ENCODE measurements at regions not wholly inside any gene's neighbourhood (a gene's known extent, or its start where the extent isn't known, plus 50 kb on each side); places are given as distances from the start of the nearest gene placed in this dataset.

GRCh38 chr1:104720741-104721140 lies 971.0 kb downstream of the AMY1C start:
- Histone ChIP-seq H3K27ac (ENCODE audit: low read length) (no peak overlapping the region), H3K27me3 (ENCODE audit: low read depth, low read length) (no peaks in the 10 kb centered on the region), H3K4me3 (ENCODE audit: low read length) (no peak overlapping the region), H3K4me2 (ENCODE audit: low read length) (no peak overlapping the region), H2AFZ (ENCODE audit: low read depth, low read length) (no peak overlapping the region), H3K9me3 (ENCODE audit: insufficient read depth, low read length) (no peaks in the 10 kb centered on the region), H3K79me2 (ENCODE audit: low read length) (no peaks in the 10 kb centered on the region), H3K9ac (ENCODE audit: low read length) (no peak overlapping the region), H4K20me1 (ENCODE audit: insufficient read depth, low read length) (no peaks in the 10 kb centered on the region), H3K36me3 (replicated peaks; ENCODE audit: low read depth, low read length) (no peaks in the 10 kb centered on the region), H3K4me1 (ENCODE audit: low read length) (no peaks in the 10 kb centered on the region)
- TF ChIP-seq CTCF (IDR thresholded peaks at IDR 0.05; ENCODE audit: low read depth, low read length) = no peak
- TF ChIP-seq EZH2phosphoT487 (IDR thresholded peaks at IDR 0.05; ENCODE audit: low read depth) = no peak

GRCh38 chr1:104726917-104727316 lies 977.2 kb downstream of the AMY1C start:
- no peak overlapping the region for H3K9ac ChIP-seq (ENCODE audit: low read length)
- H4K20me1 ChIP-seq (ENCODE audit: insufficient read depth, low read length) = no peaks in the 10 kb centered on the region
- H3K9me3 ChIP-seq (ENCODE audit: insufficient read depth, low read length) = no peaks in the 10 kb centered on the region
- no peak overlapping the region for H3K27ac ChIP-seq (ENCODE audit: low read length)
- no peak overlapping the region for H3K4me2 ChIP-seq (ENCODE audit: low read length)
- H3K4me3 ChIP-seq (ENCODE audit: low read length) = no peak overlapping the region
- TF ChIP-seq EZH2phosphoT487 (IDR thresholded peaks at IDR 0.05; ENCODE audit: low read depth) (no peak), CTCF (IDR thresholded peaks at IDR 0.05; ENCODE audit: low read depth, low read length) (no peak)
- no peaks in the 10 kb centered on the region for H3K4me1 ChIP-seq (ENCODE audit: low read length)
- H3K36me3 ChIP-seq (replicated peaks; ENCODE audit: low read depth, low read length) = no peaks in the 10 kb centered on the region
- no peaks in the 10 kb centered on the region for H3K27me3 ChIP-seq (ENCODE audit: low read depth, low read length)
- no peaks in the 10 kb centered on the region for H3K79me2 ChIP-seq (ENCODE audit: low read length)
- H2AFZ ChIP-seq (ENCODE audit: low read depth, low read length) = no peak overlapping the region

- no peak overlapping the region for H2AFZ ChIP-seq (ENCODE audit: low read depth, low read length)
- no peaks in the 10 kb centered on the region for H3K9me3 ChIP-seq (ENCODE audit: insufficient read depth, low read length)
- H4K20me1 ChIP-seq (ENCODE audit: insufficient read depth, low read length) = no peaks in the 10 kb centered on the region
- H3K4me2 ChIP-seq (ENCODE audit: low read length) = no peak overlapping the region
- H3K4me3 ChIP-seq (ENCODE audit: low read length) = no peak overlapping the region
- no peaks in the 10 kb centered on the region for H3K4me1 ChIP-seq (ENCODE audit: low read length)
- H3K36me3 ChIP-seq (replicated peaks; ENCODE audit: low read depth, low read length) = no peaks in the 10 kb centered on the region
- no peak overlapping the region for H3K27ac ChIP-seq (ENCODE audit: low read length)
- no peaks in the 10 kb centered on the region for H3K79me2 ChIP-seq (ENCODE audit: low read length)
- H3K9ac ChIP-seq (ENCODE audit: low read length) = no peak overlapping the region
- TF ChIP-seq EZH2phosphoT487 (IDR thresholded peaks at IDR 0.05; ENCODE audit: low read depth) (no peak), CTCF (IDR thresholded peaks at IDR 0.05; ENCODE audit: low read depth, low read length) (no peak)
- H3K27me3 ChIP-seq (ENCODE audit: low read depth, low read length) = no peaks in the 10 kb centered on the region
These were observed 984.2 kb downstream of the AMY1C start for GRCh38 chr1:104733866-104734265.

GRCh38 chr1:104745875-104746274 lies 996.2 kb downstream of the AMY1C start:
- Histone ChIP-seq H4K20me1 (ENCODE audit: insufficient read depth, low read length) (no peaks in the 10 kb centered on the region), H3K9me3 (ENCODE audit: insufficient read depth, low read length) (0 out of 2 replicates have a peak, but pooled peaks cover 4% of the 10 kb centered on the region), H3K27ac (ENCODE audit: low read length) (peak overlapping the region; percentile 86), H2AFZ (ENCODE audit: low read depth, low read length) (peak overlapping the region; percentile 23; the same call in 1 of the 2 replicates), H3K79me2 (ENCODE audit: low read length) (no peaks in the 10 kb centered on the region), H3K4me1 (ENCODE audit: low read length) (peaks cover 35% of the 10 kb centered on the region), H3K9ac (ENCODE audit: low read length) (peak overlapping the region; percentile 25; the same call in 1 of the 2 replicates), H3K27me3 (ENCODE audit: low read depth, low read length) (no peaks in the 10 kb centered on the region), H3K4me3 (ENCODE audit: low read length) (peak overlapping the region; percentile 28; the same call in 1 of the 2 replicates), H3K36me3 (replicated peaks; ENCODE audit: low read depth, low read length) (peaks cover 14% of the 10 kb centered on the region), H3K4me2 (ENCODE audit: low read length) (peak overlapping the region; percentile 53)
- no peak for TF ChIP-seq CTCF (IDR thresholded peaks at IDR 0.05; ENCODE audit: low read depth, low read length)
- no peak for TF ChIP-seq EZH2phosphoT487 (IDR thresholded peaks at IDR 0.05; ENCODE audit: low read depth)

Data from OCI-LY3 (cell line).